Liver (tissue), 8 donors: ENCODE measurements at regions not wholly inside any gene's neighbourhood (a gene's known extent, or its start where the extent isn't known, plus 50 kb on each side); places are given as distances from the start of the nearest gene placed in this dataset.

Experiments used
- DNase-seq: peaks from one replicate; pipeline ENCODE4 v3.0.0-alpha.2; 2017; ENCODE audit warnings: low spot score
- H3K27ac ChIP-seq, 2 donors: one replicate each; pipeline ENCODE4 v1.7.0; 2013; ENCODE audit warnings: inconsistent platforms in 2 of 2, low read length in 2 of 2, control low read depth in 1 of 2, low read depth in 1 of 2, mild to moderate bottlenecking in 1 of 2
- H3K27me3 ChIP-seq, 4 donors: one replicate each; pipeline versions ENCODE4 v1.6.1 to v1.7.0; 2013; ENCODE audit warnings: low read length in 3 of 4, inconsistent platforms in 1 of 4, mild to moderate bottlenecking in 1 of 4, moderate library complexity in 1 of 4; ENCODE audit not compliant: control insufficient read depth in 4 of 4, insufficient read depth in 4 of 4
- H3K36me3 ChIP-seq, 4 donors: one replicate each; pipeline versions ENCODE4 v1.6.1 to v1.7.0; 2013; ENCODE audit warnings: low read length in 3 of 4, mild to moderate bottlenecking in 3 of 4, low read depth in 1 of 4, moderate library complexity in 1 of 4; ENCODE audit not compliant: control insufficient read depth in 4 of 4, insufficient read depth in 3 of 4
- H3K4me1 ChIP-seq, 4 donors: one replicate each; pipeline versions ENCODE4 v1.6.1 to v1.7.0; 2013; ENCODE audit warnings: low read length in 3 of 4, mild to moderate bottlenecking in 3 of 4, moderate library complexity in 1 of 4; ENCODE audit not compliant: control insufficient read depth in 4 of 4, insufficient read depth in 4 of 4
- H3K4me3 ChIP-seq, 3 donors: one replicate each; pipeline versions ENCODE4 v1.6.1 to v1.7.0; 2013; ENCODE audit warnings: low read length in 3 of 3, control low read depth in 1 of 3, low read depth in 1 of 3, mild to moderate bottlenecking in 1 of 3
- H3K9ac ChIP-seq, 2 donors: one replicate each; pipeline ENCODE4 v1.7.0; 2013; ENCODE audit warnings: low read length in 2 of 2, mild to moderate bottlenecking in 2 of 2, moderate library complexity in 2 of 2, control low read depth in 1 of 2, low read depth in 1 of 2
- H3K9me3 ChIP-seq, 4 donors: one replicate each; pipeline versions ENCODE4 v1.6.1 to v1.7.0; 2013; ENCODE audit warnings: low read length in 3 of 4; ENCODE audit not compliant: control insufficient read depth in 4 of 4
- ATF3 ChIP-seq: IDR thresholded peaks from 2 replicates; pipeline ENCODE4 v1.6.1; 2016; ENCODE audit warnings: antibody characterized with exemption
- CTCF ChIP-seq: fragments of 150-350 bp; IDR thresholded peaks from 2 replicates; pipeline ENCODE4 v1.5.1; 2017; ENCODE audit warnings: improper control_type of control experiment, low read depth, low read length; ENCODE audit not compliant: missing input control
- EGR1 ChIP-seq, 2 donors: IDR thresholded peaks; 2 replicates each; pipeline ENCODE4 v1.6.1; 2016 to 2018; ENCODE audit warnings: antibody characterized with exemption in 2 of 2, low read depth in 2 of 2
- FOXA1 ChIP-seq: IDR thresholded peaks from 2 replicates; pipeline ENCODE4 v1.6.1; 2016; ENCODE audit warnings: antibody characterized with exemption
- FOXA2 ChIP-seq: IDR thresholded peaks from 2 replicates; pipeline ENCODE4 v1.6.1; 2016; ENCODE audit warnings: antibody characterized with exemption
- GABPA ChIP-seq, 2 donors: IDR thresholded peaks in 1 of 2; conservative IDR thresholded peaks in 1 of 2; 2 replicates each; pipeline ENCODE4 v1.6.1; 2016; ENCODE audit warnings: antibody characterized with exemption in 2 of 2, mild to moderate bottlenecking in 1 of 2, moderate library complexity in 1 of 2
- HNF4A ChIP-seq, 2 donors: conservative IDR thresholded peaks; 2 replicates each; pipeline ENCODE4 v1.6.1; 2016; ENCODE audit warnings: antibody characterized with exemption in 2 of 2, mild to moderate bottlenecking in 2 of 2
- HNF4G ChIP-seq: IDR thresholded peaks from 2 replicates; pipeline ENCODE4 v1.6.1; 2016; ENCODE audit warnings: antibody characterized with exemption
- JUND ChIP-seq, 2 donors: IDR thresholded peaks; 2 replicates each; pipeline ENCODE4 v1.6.1; 2016; ENCODE audit warnings: antibody characterized with exemption in 2 of 2
- NR2F2 ChIP-seq: IDR thresholded peaks from 2 replicates; pipeline ENCODE4 v1.6.1; 2016; ENCODE audit warnings: antibody characterized with exemption
- RAD21 ChIP-seq, 2 donors: IDR thresholded peaks; 2 replicates each; pipeline ENCODE4 v1.6.1; 2016; ENCODE audit warnings: antibody characterized with exemption in 2 of 2, mild to moderate bottlenecking in 2 of 2
- REST ChIP-seq: IDR thresholded peaks from 2 replicates; pipeline ENCODE4 v1.6.1; 2016; ENCODE audit warnings: antibody characterized with exemption, mild to moderate bottlenecking
- RXRA ChIP-seq, 2 donors: IDR thresholded peaks; 2 replicates each; pipeline ENCODE4 v1.6.1; 2017 to 2018; ENCODE audit warnings: antibody characterized with exemption in 2 of 2, mild to moderate bottlenecking in 1 of 2
- SP1 ChIP-seq: IDR thresholded peaks from 2 replicates; pipeline ENCODE4 v1.6.1; 2018; ENCODE audit warnings: antibody characterized with exemption, mild to moderate bottlenecking
- TAF1 ChIP-seq: conservative IDR thresholded peaks from 2 replicates; pipeline ENCODE4 v1.6.1; 2016; ENCODE audit warnings: antibody characterized with exemption, mild to moderate bottlenecking
- YY1 ChIP-seq: IDR thresholded peaks from 2 replicates; pipeline ENCODE4 v1.6.1; 2016; ENCODE audit warnings: antibody characterized with exemption, mild to moderate bottlenecking
- ZBTB33 ChIP-seq: IDR thresholded peaks from 2 replicates; pipeline ENCODE4 v1.6.1; 2016; ENCODE audit warnings: antibody characterized with exemption
- WGBS: extraction: QIAGEN DNeasy Blood & Tissue Kit; methylation state at CpG from one replicate; pipeline ENCODE4 v1.1.7; 2013; 5-methylcytosine and 5-hydroxymethylcytosine counted together
- donor health status: healthy.
- donor health status: healthy.
- donor health status: healthy.
- donor health status: healthy.
- donor health status: healthy.

- H3K27me3 ChIP-seq = no peaks in the 10 kb centered on the region
- 26% methylated on average over 5 of the region's 5 CpGs for WGBS
- peak overlapping the region in 2 of 3 donors; percentile 40 to 61 for H3K4me3 ChIP-seq
- H3K9ac ChIP-seq = peak overlapping the region in 1 of 2 donors; percentile 71
- H3K4me1 ChIP-seq = peaks cover 0 to 21% (median 15%) of the 10 kb centered on the region in 4 donors
- H3K36me3 ChIP-seq = no peaks in the 10 kb centered on the region
- peak overlapping the region; percentile 39 to 75 for H3K27ac ChIP-seq
- no peak for TF ChIP-seq NR2F2
- TF ChIP-seq SP1 = peak; percentile 89
- TF ChIP-seq ATF3 = no peak
- no peak for TF ChIP-seq EGR1 (IDR thresholded peaks at IDR 0.05; ENCODE audit: low read depth in 2 of 2)
- TF ChIP-seq TAF1 = no peak
- TF ChIP-seq JUND (IDR thresholded peaks at IDR 0.05) = peak; percentile 29 to 34
- peak; percentile 67 for TF ChIP-seq HNF4G
- peak; percentile 85 to 90 for TF ChIP-seq HNF4A (conservative IDR thresholded peaks at IDR 0.05)
- no peak for TF ChIP-seq CTCF
- peak in 1 of 2 donors; percentile 41 for TF ChIP-seq RAD21 (IDR thresholded peaks at IDR 0.05)
- TF ChIP-seq RXRA (IDR thresholded peaks at IDR 0.05) = peak; percentile 56 to 67
- TF ChIP-seq REST = peak; percentile 27
- H3K9me3 ChIP-seq = no peaks in the 10 kb centered on the region
- DNase-seq = no peak
Observed at GRCh38 chr7:124489082-124489819, 276.3 kb downstream of the GPR37 start.

- Histone ChIP-seq H3K9ac (no peak overlapping the region), H3K4me1 (no peaks in the 10 kb centered on the region), H3K27me3 (no peaks in the 10 kb centered on the region), H3K4me3 (no peak overlapping the region), H3K9me3 (no peaks in the 10 kb centered on the region), H3K27ac (no peak overlapping the region), H3K36me3 (no peaks in the 10 kb centered on the region)
- DNase-seq = no peak
- 84% methylated on average over 2 of the region's 2 CpGs for WGBS
- TF ChIP-seq REST (no peak), EGR1 (IDR thresholded peaks at IDR 0.05; ENCODE audit: low read depth in 2 of 2) (no peak), RAD21 (IDR thresholded peaks at IDR 0.05) (no peak), FOXA1 (no peak), RXRA (IDR thresholded peaks at IDR 0.05) (no peak), YY1 (no peak), ZBTB33 (no peak), TAF1 (no peak), HNF4A (conservative IDR thresholded peaks at IDR 0.05) (no peak), GABPA (IDR thresholded peaks at IDR 0.05 in 1 of 2, conservative IDR thresholded peaks at IDR 0.05 in 1 of 2) (no peak), FOXA2 (no peak)
Observed at GRCh38 chr7:124482229-124482628, 283.4 kb downstream of the GPR37 start.
